Caco-2 (cell line): ENCODE measurements at regions not wholly inside any gene's neighbourhood (a gene's known extent, or its start where the extent isn't known, plus 50 kb on each side); places are given as distances from the start of the nearest gene placed in this dataset.

Experiments
- BruUV-seq: library from RNA; stranded (reverse); fragments of 400-500 nt; replicated peaks from 2 replicates; lab custom pipeline; 2021; lab: Mats Ljungman, UMichigan
- CTCF ChIA-PET: fragments of 300-600 bp; sonication (Branson Sonifier 250); formaldehyde crosslinking; loops from one replicate; lab custom pipeline; 2022; ENCODE audit warnings: antibody characterized with exemption; lab: Charles Lee
- POLR2A ChIA-PET: fragments of 300-600 bp; sonication (Branson Sonifier 250); formaldehyde crosslinking; loops from one replicate; lab custom pipeline; 2022; ENCODE audit warnings: antibody characterized with exemption; lab: Charles Lee
- DNase-seq, 2 experiments: peaks; one replicate each; pipeline versions ENCODE4 v3.0.0 to v3.0.0-alpha.2; 2020 to 2022
- H3K27me3 ChIP-seq: replicated peaks from 2 replicates; pipeline ENCODE4 v1.6.0; 2011; ENCODE audit warnings: low read length; ENCODE audit not compliant: control insufficient read depth, insufficient read depth
- H3K36me3 ChIP-seq: 2 replicates; pipeline ENCODE4 v1.5.1; 2011; ENCODE audit warnings: low read length; ENCODE audit not compliant: control insufficient read depth, insufficient read depth
- H3K4me1 ChIP-seq: fragments of 250-450 bp; sonication (Bioruptor Pico); 2 replicates; pipeline ENCODE4 v1.5.1; 2020; ENCODE audit warnings: mild to moderate bottlenecking
- H3K4me3 ChIP-seq: 2 replicates; pipeline ENCODE4 v1.5.1; 2011; ENCODE audit warnings: low read depth, mild to moderate bottlenecking, control low read depth, low read length
- H3K9me3 ChIP-seq: fragments of 250-450 bp; sonication (Bioruptor Pico); 2 replicates; pipeline ENCODE4 v1.5.1; 2020; ENCODE audit warnings: mild to moderate bottlenecking, moderate library complexity
- H3K27ac Mint-ChIP-seq: one replicate; pipeline ENCODE4 v1.8.0; 2022; ENCODE audit warnings: mixed read lengths; ENCODE audit not compliant: unreplicated experiment
- H3K27me3 Mint-ChIP-seq: one replicate; pipeline ENCODE4 v1.8.0; 2022; ENCODE audit warnings: mixed read lengths; ENCODE audit not compliant: insufficient read depth, unreplicated experiment
- H3K36me3 Mint-ChIP-seq: one replicate; pipeline ENCODE4 v1.8.0; 2022; ENCODE audit warnings: mild to moderate bottlenecking, mixed read lengths; ENCODE audit not compliant: insufficient read depth, unreplicated experiment
- H3K4me1 Mint-ChIP-seq: one replicate; pipeline ENCODE4 v1.8.0; 2022; ENCODE audit warnings: low read depth, mixed read lengths; ENCODE audit not compliant: unreplicated experiment
- H3K4me3 Mint-ChIP-seq: one replicate; pipeline ENCODE4 v1.8.0; 2022; ENCODE audit warnings: mild to moderate bottlenecking, moderate library complexity, mixed read lengths; ENCODE audit not compliant: unreplicated experiment
- H3K9me3 Mint-ChIP-seq: one replicate; pipeline ENCODE4 v1.8.0; 2022; ENCODE audit warnings: mixed read lengths; ENCODE audit not compliant: unreplicated experiment
- intact Hi-C: fragments of 100-400 bp; cut with micrococcal nuclease; formaldehyde crosslinking; loops from one replicate; pipeline ENCODE4 v1.10.0; 2022; ENCODE audit not compliant: unreplicated experiment
- TF ChIP-seq, protein P1 (sequence below), 2 experiments: fragments of 200-600 bp in 1 of 2; IDR thresholded peaks; 1 replicate in 1 of 2; 2 replicates in 1 of 2; pipeline versions ENCODE4 v1.5.1 to v1.8.0; 2011 to 2022; ENCODE audit warnings: antibody characterized with exemption in 1 of 2, control low read depth in 1 of 2, inconsistent platforms in 1 of 2, low read depth in 1 of 2, low read length in 1 of 2, mild to moderate bottlenecking in 1 of 2, moderate library complexity in 1 of 2; ENCODE audit not compliant: insufficient read depth in 1 of 2, severe bottlenecking in 1 of 2, unreplicated experiment in 1 of 2

DNA sequence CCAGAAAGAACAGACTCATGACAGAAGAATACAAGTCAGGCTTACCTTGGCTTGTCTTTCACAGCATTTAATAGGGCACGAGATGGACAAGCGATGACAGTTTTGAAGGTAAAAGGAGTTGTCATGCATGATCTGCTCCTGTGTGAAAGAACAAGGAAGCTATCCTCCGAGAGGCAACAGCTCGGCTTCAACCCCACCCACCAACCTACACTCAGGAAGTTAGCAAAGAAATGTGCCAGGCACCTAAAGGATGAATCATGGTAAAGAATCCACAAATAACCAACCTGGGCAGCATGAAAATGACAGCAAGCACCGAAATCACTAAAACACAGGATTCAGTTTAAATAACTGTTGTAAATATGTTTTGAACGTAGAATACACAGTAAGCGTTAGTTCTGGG is 700.2 kb downstream of the TYW1 start:
- POLR2A ChIA-PET, result no interaction called here
- H3K4me1 Mint-ChIP-seq, result no peaks in the 10 kb centered on the region
- Histone ChIP-seq H3K9me3 (no peaks in the 10 kb centered on the region), H3K27me3 (no peaks in the 10 kb centered on the region), H3K36me3 (no peaks in the 10 kb centered on the region), H3K4me1 (no peaks in the 10 kb centered on the region), H3K4me3 (no peak overlapping the region)
- H3K9me3 Mint-ChIP-seq, result peaks cover 10% of the 10 kb centered on the region
- no peaks in the 10 kb centered on the region for H3K36me3 Mint-ChIP-seq
- no peak overlapping the region for H3K4me3 Mint-ChIP-seq
- intact Hi-C loops, result no loop called here
- no peak overlapping the region for H3K27ac Mint-ChIP-seq
- H3K27me3 Mint-ChIP-seq, result peaks cover 6% of the 10 kb centered on the region
- DNase-seq, result no peak
- TF ChIP-seq, protein P1, sequence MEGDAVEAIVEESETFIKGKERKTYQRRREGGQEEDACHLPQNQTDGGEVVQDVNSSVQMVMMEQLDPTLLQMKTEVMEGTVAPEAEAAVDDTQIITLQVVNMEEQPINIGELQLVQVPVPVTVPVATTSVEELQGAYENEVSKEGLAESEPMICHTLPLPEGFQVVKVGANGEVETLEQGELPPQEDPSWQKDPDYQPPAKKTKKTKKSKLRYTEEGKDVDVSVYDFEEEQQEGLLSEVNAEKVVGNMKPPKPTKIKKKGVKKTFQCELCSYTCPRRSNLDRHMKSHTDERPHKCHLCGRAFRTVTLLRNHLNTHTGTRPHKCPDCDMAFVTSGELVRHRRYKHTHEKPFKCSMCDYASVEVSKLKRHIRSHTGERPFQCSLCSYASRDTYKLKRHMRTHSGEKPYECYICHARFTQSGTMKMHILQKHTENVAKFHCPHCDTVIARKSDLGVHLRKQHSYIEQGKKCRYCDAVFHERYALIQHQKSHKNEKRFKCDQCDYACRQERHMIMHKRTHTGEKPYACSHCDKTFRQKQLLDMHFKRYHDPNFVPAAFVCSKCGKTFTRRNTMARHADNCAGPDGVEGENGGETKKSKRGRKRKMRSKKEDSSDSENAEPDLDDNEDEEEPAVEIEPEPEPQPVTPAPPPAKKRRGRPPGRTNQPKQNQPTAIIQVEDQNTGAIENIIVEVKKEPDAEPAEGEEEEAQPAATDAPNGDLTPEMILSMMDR (IDR thresholded peaks at IDR 0.05; ENCODE audit: insufficient read depth in 1 of 2, low read depth in 1 of 2, low read length in 1 of 2, severe bottlenecking in 1 of 2, unreplicated experiment in 1 of 2), result no peak
- CTCF ChIA-PET, result no interaction called here
- BruUV-seq, result no TSS peak

DNA sequence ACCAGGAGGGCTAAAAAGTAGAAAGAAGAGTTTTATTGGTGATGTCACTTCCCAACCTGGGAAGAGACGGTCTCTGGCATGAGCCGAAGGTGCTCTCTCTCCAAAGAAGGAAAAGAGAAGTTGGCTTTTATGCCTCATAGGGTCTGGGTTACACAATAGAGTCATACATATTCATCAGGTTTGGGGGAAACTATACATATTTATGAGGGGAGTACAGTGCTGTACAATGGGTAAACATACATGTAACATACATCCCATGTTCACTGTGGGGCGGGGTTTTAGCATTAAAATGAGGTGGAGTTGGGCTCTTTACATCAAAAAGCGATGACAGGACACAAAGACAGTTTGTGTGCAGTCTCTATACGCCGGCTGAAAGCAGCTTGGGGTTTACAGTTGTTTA is 701.7 kb downstream of the TYW1 start:
- intact Hi-C loops, result no loop called here
- no TSS peak for BruUV-seq
- POLR2A ChIA-PET, result no interaction called here
- Mint-ChIP-seq H3K36me3 (no peaks in the 10 kb centered on the region), H3K4me1 (no peaks in the 10 kb centered on the region), H3K9me3 (peaks cover 14% of the 10 kb centered on the region), H3K4me3 (no peak overlapping the region), H3K27me3 (peaks cover 6% of the 10 kb centered on the region), H3K27ac (no peak overlapping the region)
- CTCF ChIA-PET, result no interaction called here
- TF ChIP-seq, protein P1 (IDR thresholded peaks at IDR 0.05; ENCODE audit: insufficient read depth in 1 of 2, low read depth in 1 of 2, low read length in 1 of 2, severe bottlenecking in 1 of 2, unreplicated experiment in 1 of 2), result no peak
- no peak overlapping the region for H3K4me3 ChIP-seq
- peaks cover 5% of the 10 kb centered on the region; the same call in 1 of the 2 replicates for H3K9me3 ChIP-seq
- H3K36me3 ChIP-seq, result no peaks in the 10 kb centered on the region
- no peaks in the 10 kb centered on the region for H3K4me1 ChIP-seq
- no peak for DNase-seq
- H3K27me3 ChIP-seq, result no peaks in the 10 kb centered on the region

DNA sequence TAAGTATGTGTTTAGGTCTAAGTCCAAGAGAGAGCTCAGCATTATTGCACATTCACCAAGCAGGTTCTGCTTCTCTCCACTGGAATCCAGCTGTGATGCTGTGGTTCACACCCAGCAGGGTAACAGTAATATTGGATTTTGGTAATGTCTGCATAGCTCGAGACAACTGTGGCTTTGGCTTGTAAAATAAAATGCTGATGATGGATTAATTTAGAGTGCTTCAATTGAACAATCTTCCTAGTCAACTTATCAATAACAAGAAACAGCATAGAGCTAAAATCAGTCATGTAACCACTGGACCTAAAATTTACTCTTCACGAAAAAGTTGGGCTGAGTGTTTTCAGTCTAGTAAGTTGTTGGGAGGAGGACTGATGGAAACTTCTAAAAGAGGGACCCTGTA is 709.2 kb downstream of the TYW1 start:
- no peak for DNase-seq
- POLR2A ChIA-PET, result no interaction called here
- H3K9me3 Mint-ChIP-seq, result peaks cover 52% of the 10 kb centered on the region
- H3K4me3 ChIP-seq, result no peak overlapping the region
- H3K4me1 ChIP-seq, result no peaks in the 10 kb centered on the region
- H3K27ac Mint-ChIP-seq, result no peak overlapping the region
- CTCF ChIA-PET, result no interaction called here
- no peaks in the 10 kb centered on the region for H3K36me3 Mint-ChIP-seq
- no peaks in the 10 kb centered on the region for H3K27me3 Mint-ChIP-seq
- no peaks in the 10 kb centered on the region for H3K36me3 ChIP-seq
- H3K4me3 Mint-ChIP-seq, result no peak overlapping the region
- TF ChIP-seq, protein P1 (IDR thresholded peaks at IDR 0.05; ENCODE audit: insufficient read depth in 1 of 2, low read depth in 1 of 2, low read length in 1 of 2, severe bottlenecking in 1 of 2, unreplicated experiment in 1 of 2), result no peak
- no peaks in the 10 kb centered on the region for H3K4me1 Mint-ChIP-seq
- H3K27me3 ChIP-seq, result no peaks in the 10 kb centered on the region
- peaks cover 6% of the 10 kb centered on the region for H3K9me3 ChIP-seq
- BruUV-seq, result no TSS peak
- intact Hi-C loops, result no loop called here
